ENCODE measurements at regions not wholly inside any gene's neighbourhood (a gene's known extent, or its start where the extent isn't known, plus 50 kb on each side); places are given as distances from the start of the nearest gene placed in this dataset.

- Histone ChIP-seq H3K36me3 (ENCODE audit: control insufficient read depth in 2 of 3, insufficient read depth in 3 of 3, low read length in 3 of 3) (no peaks in the 10 kb centered on the region), H3K9me3 (ENCODE audit: control insufficient read depth in 2 of 3, insufficient read depth in 1 of 3, low read length in 3 of 3) (no peaks in the 10 kb centered on the region), H3K9ac (ENCODE audit: low read length in 3 of 3) (no peak overlapping the region), H3K4me1 (ENCODE audit: control insufficient read depth in 2 of 3, insufficient read depth in 2 of 3, low read depth in 1 of 3, low read length in 3 of 3) (no peaks in the 10 kb centered on the region), H3K27ac (ENCODE audit: low read depth in 2 of 2, low read length in 2 of 2) (no peak overlapping the region), H3K27me3 (ENCODE audit: control insufficient read depth, insufficient read depth, low read length) (no peaks in the 10 kb centered on the region), H3K4me3 (ENCODE audit: low read length in 3 of 3) (no peak overlapping the region)
- no peak for TF ChIP-seq CTCF (IDR thresholded peaks at IDR 0.05; ENCODE audit: borderline replicate concordance, extremely low read depth, insufficient read depth)
- intact Hi-C loops (cut with DNase I) = no loop called here
- FAIRE-seq = no peak
- DNase-seq = no peak
Measured at GRCh38 chr15:47398594-47398993, 318.7 kb upstream of the SEMA6D start.

DNA sequence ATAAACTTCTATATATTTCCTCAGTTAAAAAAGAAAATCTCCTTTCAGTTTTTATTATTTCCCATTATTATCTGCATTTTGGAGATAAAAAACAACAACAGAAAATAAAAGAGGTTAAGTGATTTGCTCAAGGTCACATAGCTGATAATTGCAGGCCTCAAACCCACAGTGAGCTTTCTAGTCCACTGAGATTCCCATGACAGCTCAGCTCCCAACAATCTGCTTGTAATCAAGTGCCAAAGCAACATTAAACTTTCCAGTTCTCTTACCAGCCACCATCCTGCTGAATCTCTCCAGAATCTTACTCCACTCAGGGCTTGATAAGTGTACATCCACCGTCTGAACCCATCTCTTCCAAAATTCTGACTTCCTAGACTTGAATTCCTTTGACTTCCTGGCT lies 318.2 kb upstream of the SEMA6D start:
- Histone ChIP-seq H3K9me3 (ENCODE audit: control insufficient read depth in 2 of 3, insufficient read depth in 1 of 3, low read length in 3 of 3) (no peaks in the 10 kb centered on the region), H3K27me3 (ENCODE audit: control insufficient read depth, insufficient read depth, low read length) (no peaks in the 10 kb centered on the region), H3K27ac (ENCODE audit: low read depth in 2 of 2, low read length in 2 of 2) (no peak overlapping the region), H3K36me3 (ENCODE audit: control insufficient read depth in 2 of 3, insufficient read depth in 3 of 3, low read length in 3 of 3) (no peaks in the 10 kb centered on the region), H3K4me3 (ENCODE audit: low read length in 3 of 3) (no peak overlapping the region), H3K4me1 (ENCODE audit: control insufficient read depth in 2 of 3, insufficient read depth in 2 of 3, low read depth in 1 of 3, low read length in 3 of 3) (no peaks in the 10 kb centered on the region), H3K9ac (ENCODE audit: low read length in 3 of 3) (no peak overlapping the region)
- DNase-seq (no peak), FAIRE-seq (no peak)
- intact Hi-C loops (cut with DNase I) = no loop called here
- TF ChIP-seq CTCF (IDR thresholded peaks at IDR 0.05; ENCODE audit: borderline replicate concordance, extremely low read depth, insufficient read depth) = no peak

DNA sequence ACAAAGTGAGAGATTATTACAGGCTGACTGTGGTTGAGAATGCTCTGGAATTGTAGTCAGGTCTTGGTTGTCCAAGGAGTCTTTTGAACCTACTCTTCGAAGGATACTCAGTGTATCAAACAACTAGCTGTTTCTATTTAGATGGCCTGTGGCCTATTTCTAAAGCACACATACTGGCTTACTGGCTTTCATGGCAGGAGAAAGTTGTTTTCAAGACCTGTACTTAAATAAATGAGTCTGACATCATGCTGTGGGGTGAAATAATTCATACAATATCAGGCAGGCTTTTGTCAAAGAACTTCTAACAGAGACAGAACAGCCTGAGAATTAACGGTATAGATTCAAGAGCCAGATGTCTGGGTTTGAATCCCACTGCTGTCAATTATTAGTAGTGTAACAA lies 316.7 kb upstream of the SEMA6D start:
- H3K27me3 ChIP-seq (ENCODE audit: control insufficient read depth, insufficient read depth, low read length) = no peaks in the 10 kb centered on the region

More for the DNA sequence above, 316.7 kb upstream of the SEMA6D start:
- no peak overlapping the region for H3K27ac ChIP-seq (ENCODE audit: low read depth in 2 of 2, low read length in 2 of 2)
- no peaks in the 10 kb centered on the region for H3K36me3 ChIP-seq (ENCODE audit: control insufficient read depth in 2 of 3, insufficient read depth in 3 of 3, low read length in 3 of 3)
- intact Hi-C loops (cut with DNase I) = no loop called here
- no peaks in the 10 kb centered on the region for H3K4me1 ChIP-seq (ENCODE audit: control insufficient read depth in 2 of 3, insufficient read depth in 2 of 3, low read depth in 1 of 3, low read length in 3 of 3)
- no peak for TF ChIP-seq CTCF (IDR thresholded peaks at IDR 0.05; ENCODE audit: borderline replicate concordance, extremely low read depth, insufficient read depth)
- DNase-seq (no peak), FAIRE-seq (no peak)
- H3K4me3 ChIP-seq (ENCODE audit: low read length in 3 of 3) = no peak overlapping the region
- H3K9me3 ChIP-seq (ENCODE audit: control insufficient read depth in 2 of 3, insufficient read depth in 1 of 3, low read length in 3 of 3) = no peaks in the 10 kb centered on the region
- H3K9ac ChIP-seq (ENCODE audit: low read length in 3 of 3) = no peak overlapping the region
